GM18951 (cell line): ENCODE measurements at regions not wholly inside any gene's neighbourhood (a gene's known extent, or its start where the extent isn't known, plus 50 kb on each side); places are given as distances from the start of the nearest gene placed in this dataset.
"Not testable (repeated sequence)": the region's sequence is repeated elsewhere in the genome, so short reads cannot be mapped to it uniquely, and the experiment has no call there.

Experiments
- POLR2A ChIP-seq: IDR thresholded peaks from 4 replicates; pipeline ENCODE4 v1.6.1; 2011; ENCODE audit warnings: mild to moderate bottlenecking; ENCODE audit not compliant: insufficient read length, insufficient read depth; ENCODE audit errors: extremely low read depth
- in situ Hi-C: fragments of 300-500 bp; cut with MboI; formaldehyde crosslinking; loops from one replicate; pipeline ENCODE4 v1.12.0; 2022; ENCODE audit warnings: low sequenced_read_pairs, mixed read lengths, inconsistent platforms; ENCODE audit not compliant: unreplicated experiment

DNA sequence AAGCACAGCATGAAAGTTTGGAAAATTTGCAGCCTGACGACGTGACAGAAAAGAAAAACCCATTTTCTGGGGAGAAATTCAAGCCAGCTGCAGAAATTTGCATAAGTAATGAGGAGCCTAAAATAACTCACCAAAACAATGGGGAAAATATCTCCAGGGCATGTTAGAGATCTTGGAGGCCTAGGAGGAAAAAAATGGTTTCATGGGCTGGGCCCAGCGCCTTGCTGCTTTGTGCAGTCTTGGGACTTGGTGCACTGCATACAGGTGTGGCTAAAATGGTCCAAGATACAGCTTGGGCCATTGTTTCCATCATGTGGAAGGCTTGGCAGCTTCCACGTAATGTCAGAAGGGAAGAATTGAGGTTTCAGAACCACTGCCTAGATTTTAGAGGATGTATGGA lies 428.5 kb upstream of the FRG2C start:
- no peak for TF ChIP-seq POLR2A
- in situ Hi-C loops: no loop called here

DNA sequence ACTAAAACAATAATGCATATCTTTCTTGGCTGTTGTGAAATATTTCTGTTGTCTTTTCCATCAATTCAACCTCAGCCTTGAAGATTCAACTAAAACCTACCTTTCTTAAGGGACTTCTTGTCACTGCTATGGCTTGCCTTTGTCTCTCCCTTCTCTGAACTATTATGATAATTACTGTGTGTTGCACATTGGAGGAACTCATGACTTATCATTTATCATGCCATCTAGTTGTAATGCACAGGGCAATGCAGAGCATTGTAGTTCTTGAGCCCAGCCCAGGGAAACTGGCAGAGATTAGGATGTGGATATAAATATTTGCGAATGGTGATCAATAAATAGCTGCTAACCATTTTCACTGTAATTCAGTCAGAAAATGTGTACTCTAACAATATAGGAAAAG lies 427.1 kb upstream of the FRG2C start:
- TF ChIP-seq POLR2A: no peak
- in situ Hi-C loops: no loop called here

- TF ChIP-seq POLR2A: no peak
- in situ Hi-C loops: no loop called here
These were observed 426.7 kb upstream of the FRG2C start for GRCh38 chr3:75237477-75237876.

- in situ Hi-C loops: not testable (repeated sequence)
These were observed 422.7 kb upstream of the FRG2C start for GRCh38 chr3:75241226-75241962.

- in situ Hi-C loops: no loop called here
These were observed 422.0 kb upstream of the FRG2C start for GRCh38 chr3:75242012-75242735.

DNA sequence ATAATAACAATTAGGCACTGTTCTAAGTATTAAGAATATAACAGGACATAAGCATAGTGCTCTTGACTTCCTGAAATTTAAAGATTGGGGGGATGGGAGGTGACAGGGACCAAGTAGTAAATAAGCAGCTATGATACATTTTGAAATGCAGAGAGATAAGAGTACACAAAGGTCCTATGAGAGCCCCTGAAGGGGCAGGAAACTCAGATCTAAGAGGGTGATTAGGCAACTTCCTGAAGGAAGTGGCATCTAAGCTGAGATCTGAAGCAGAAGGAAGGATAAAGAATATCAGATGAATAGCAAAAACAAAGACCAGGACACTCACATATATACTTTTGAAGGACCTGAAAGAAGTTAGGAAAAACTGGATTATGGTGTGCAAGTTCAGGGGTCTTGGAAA lies 415.2 kb upstream of the FRG2C start:
- in situ Hi-C loops: no loop called here
- no peak for TF ChIP-seq POLR2A

More at GRCh38 chr3:75242012-75242735, 422.0 kb upstream of the FRG2C start:
- no peak for TF ChIP-seq POLR2A

- TF ChIP-seq POLR2A: no peak
- in situ Hi-C loops: loop anchor here (25.0 kb wide), 1 partner anchor 333 kb away; no protein-coding TSS in a partner anchor
These were observed 409.4 kb upstream of the FRG2C start for GRCh38 chr3:75254685-75255084.

DNA sequence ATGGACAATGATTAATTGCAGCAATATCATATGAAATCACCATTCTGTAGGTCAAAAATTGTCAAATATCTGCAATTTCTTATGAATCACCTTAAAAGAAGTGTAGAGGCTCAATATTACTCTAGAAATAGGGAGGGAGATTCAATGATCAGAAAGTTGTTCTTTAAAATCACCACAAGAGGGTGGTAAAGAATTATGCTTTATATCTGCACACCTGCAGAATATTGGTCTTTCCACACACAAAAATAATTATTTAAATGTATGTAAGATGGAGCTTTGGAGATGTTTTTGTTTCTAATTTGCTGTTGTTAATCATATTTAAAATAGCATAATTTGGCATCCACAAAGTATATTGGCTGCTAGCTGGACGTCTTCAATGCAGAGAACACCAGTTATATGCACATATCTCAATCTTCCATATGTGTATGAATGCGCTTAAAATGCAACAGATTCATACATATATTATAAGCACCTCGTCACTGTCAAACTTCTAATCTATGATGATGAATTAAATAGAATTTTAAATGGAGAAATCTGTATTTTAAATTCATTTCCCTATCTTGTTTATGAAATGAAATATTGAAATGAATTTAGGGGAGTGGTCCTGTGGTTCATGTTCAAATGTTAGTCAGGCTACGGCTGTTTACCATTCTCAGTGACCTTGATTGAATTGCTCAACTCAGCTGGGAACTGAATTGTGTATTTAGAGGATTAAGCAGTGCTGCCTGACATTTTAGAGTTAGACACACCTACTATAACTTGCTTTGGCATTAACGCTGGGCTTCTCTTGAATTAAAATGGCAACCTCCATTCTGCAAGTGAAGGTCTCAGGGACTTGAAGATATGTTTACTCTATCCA lies 405.1 kb upstream of the FRG2C start:
- in situ Hi-C loops: loop anchor here (25.0 kb wide), 1 partner anchor 328 kb away; no protein-coding TSS in a partner anchor

DNA sequence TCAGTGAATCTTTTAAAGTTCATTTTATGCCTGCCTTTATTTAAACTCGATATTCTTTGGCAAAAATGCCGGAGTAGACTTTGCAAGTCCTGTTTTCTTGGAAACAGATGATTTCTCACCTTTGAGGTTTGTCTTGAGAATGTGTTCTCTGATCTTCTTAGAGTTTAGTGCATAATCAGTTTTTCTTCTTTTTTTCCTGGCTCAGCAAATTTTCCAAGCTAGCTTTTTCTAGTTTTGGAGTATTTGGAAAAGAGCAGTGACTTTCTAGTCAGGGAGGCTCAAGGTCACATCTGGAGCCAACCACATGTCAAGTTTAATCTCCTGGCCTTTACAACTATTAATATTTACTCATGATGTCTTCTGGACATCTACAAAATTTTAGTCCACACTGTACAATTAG lies 403.2 kb upstream of the FRG2C start:
- in situ Hi-C loops: loop anchor here (25.0 kb wide), 1 partner anchor 326 kb away; no protein-coding TSS in a partner anchor

DNA sequence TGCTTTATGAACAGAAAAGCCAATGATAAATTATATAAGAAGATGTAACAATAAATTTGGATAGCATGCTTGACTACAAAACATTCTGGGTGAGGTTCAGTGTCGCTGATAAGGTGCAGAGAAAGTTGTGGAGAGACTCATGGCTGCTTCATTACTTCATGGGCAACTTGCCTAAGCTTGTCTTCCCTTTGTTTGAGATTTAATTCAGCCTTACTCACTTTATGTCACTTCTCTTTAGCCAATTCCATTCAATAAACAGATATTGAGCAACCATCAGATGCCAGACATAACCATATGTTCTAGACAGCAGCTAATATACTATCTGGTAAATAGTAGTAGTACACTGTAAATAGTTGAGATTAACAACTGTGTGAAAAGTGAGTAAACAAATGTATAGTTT lies 401.5 kb upstream of the FRG2C start:
- no peak for TF ChIP-seq POLR2A
- in situ Hi-C loops: loop anchor here (25.0 kb wide), 1 partner anchor 325 kb away; no protein-coding TSS in a partner anchor

GRCh38 chr3:75265897-75266296 lies 398.2 kb upstream of the FRG2C start:
- in situ Hi-C loops: loop anchor here (25.0 kb wide), 1 partner anchor 321 kb away; no protein-coding TSS in a partner anchor
- no peak for TF ChIP-seq POLR2A

GRCh38 chr3:75268576-75268975 lies 395.6 kb upstream of the FRG2C start:
- in situ Hi-C loops: loop anchor here (25.0 kb wide), 1 partner anchor 319 kb away; no protein-coding TSS in a partner anchor

DNA sequence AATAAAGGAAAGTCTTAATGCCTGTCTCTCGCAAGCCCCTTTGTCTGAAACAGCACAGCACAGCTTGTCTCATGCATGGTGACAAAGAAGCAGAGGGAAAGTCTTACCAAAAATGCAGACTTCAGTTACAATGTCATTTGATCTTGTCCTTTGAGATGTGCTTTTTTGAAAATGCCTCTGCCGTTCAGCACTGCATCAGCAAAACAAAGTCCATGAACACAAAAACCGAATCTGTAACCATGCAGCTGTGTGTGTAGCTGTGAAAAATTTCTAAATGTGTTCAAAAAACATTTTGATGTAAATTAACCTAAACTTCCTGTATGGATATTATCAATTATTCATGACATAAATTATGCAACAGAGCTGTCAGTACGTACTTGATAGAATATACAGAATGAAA lies 391.9 kb upstream of the FRG2C start:
- in situ Hi-C loops: loop anchor here (25.0 kb wide), 1 partner anchor 315 kb away; no protein-coding TSS in a partner anchor
